GM12891 (cell line): ENCODE measurements at regions not wholly inside any gene's neighbourhood (a gene's known extent, or its start where the extent isn't known, plus 50 kb on each side); places are given as distances from the start of the nearest gene placed in this dataset.
"Not testable (repeated sequence)": the region's sequence is repeated elsewhere in the genome, so short reads cannot be mapped to it uniquely, and the experiment has no call there.

ENCODE experiments used
- DNase-seq: peaks from one replicate; pipeline ENCODE4 v3.0.0; 2011; ENCODE audit warnings: low spot score; ENCODE audit not compliant: insufficient read length
- FAIRE-seq: peaks from 2 replicates; lab custom pipeline; 2011; peaks lifted over from hg19 to GRCh38; lab: Jason Lieb, UNC
- PAX5 ChIP-seq: IDR thresholded peaks from 2 replicates; pipeline ENCODE4 v1.6.1; 2011; ENCODE audit warnings: low read length, moderate library complexity, mild to moderate bottlenecking; ENCODE audit not compliant: insufficient read depth, severe bottlenecking
- POLR2A ChIP-seq: IDR thresholded peaks from 2 replicates; pipeline ENCODE4 v1.6.1; 2011; ENCODE audit warnings: low read depth, low read length, control low read depth
- POLR2AphosphoS5 ChIP-seq: IDR thresholded peaks from 2 replicates; pipeline ENCODE4 v1.6.1; 2011; ENCODE audit warnings: low read depth, low read length, control low read depth
- POU2F2 ChIP-seq: IDR thresholded peaks from 2 replicates; pipeline ENCODE4 v1.6.1; 2011; ENCODE audit warnings: low read depth, mild to moderate bottlenecking, control low read depth, low read length, moderate library complexity
- SPI1 ChIP-seq: IDR thresholded peaks from 2 replicates; pipeline ENCODE4 v1.6.1; 2011; ENCODE audit warnings: low read depth, low read length, control low read depth
- TAF1 ChIP-seq: IDR thresholded peaks from 2 replicates; pipeline ENCODE4 v1.6.1; 2011; ENCODE audit warnings: low read depth, low read length, control low read depth

DNA sequence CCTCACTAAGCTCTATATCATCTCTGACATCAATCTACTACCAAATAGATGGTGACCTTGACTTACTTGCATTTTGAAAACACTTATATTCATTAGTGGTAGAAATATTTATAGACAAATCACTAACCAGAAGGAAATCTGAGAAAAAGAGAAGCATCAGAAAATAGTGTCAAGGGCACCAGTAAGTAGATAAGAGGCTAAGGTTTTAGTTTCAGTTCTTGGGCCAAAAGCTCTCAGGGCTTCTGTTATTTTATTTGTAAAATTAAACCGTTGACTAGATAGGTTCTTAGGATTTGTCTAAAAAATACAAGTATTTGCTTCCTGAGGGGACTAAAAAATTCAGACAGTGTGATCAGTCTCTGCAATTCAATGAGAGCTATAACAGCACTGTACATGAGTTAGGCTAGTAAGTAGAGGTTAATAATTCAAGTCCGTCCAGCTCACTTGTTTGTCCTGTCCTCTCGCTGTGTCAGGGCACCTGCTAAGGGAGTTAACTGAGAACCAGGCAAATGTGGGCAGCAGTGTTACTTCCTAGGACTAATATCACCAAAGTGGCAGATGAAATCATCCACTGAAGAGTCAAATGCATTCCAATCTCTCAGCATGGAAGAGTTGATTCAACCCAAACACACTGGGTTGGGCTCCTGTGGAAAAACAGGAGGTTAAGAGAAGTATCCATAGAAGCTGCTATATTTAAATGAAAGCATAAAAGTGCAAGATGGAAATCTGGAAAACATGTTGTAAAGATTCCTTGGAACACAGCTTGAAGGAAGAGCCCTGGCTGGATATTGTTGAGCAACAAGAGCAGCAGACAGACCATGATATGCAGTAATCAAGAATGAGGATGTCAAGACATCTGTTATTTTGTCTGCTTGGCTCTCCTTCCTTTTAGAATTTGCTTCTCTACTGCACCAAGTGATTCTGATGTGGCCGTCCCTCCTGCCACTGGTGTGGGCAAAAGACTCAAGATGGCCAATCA, 134.9 kb upstream of the ZBTB20 start:
- no peak for FAIRE-seq
- no peak for DNase-seq

DNA sequence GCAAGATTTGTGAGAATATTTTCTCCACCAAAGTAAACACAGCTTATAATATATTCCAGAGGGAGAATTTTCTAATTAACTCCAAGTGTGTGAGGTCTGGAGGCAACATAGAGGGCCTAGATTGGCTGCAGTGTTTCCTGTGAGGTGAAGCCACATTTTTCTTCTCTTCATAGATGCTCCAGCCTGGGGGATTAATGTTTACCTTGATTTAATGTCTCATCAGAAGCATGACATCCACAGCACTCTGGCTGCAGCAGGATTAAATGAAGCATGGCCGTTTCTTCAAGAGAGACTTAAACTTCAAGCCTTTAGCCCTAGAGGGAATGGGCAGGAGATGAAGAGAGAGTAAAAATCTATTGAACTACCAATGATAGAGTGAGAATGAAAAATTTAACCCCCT, 137.9 kb upstream of the ZBTB20 start:
- FAIRE-seq = no peak
- TF ChIP-seq POU2F2 = no peak
- DNase-seq = no peak

More for the DNA sequence above, 134.9 kb upstream of the ZBTB20 start:
- no peak for TF ChIP-seq POU2F2
- TF ChIP-seq POLR2AphosphoS5 = no peak
- TF ChIP-seq TAF1 = no peak
- no peak for TF ChIP-seq PAX5

DNA sequence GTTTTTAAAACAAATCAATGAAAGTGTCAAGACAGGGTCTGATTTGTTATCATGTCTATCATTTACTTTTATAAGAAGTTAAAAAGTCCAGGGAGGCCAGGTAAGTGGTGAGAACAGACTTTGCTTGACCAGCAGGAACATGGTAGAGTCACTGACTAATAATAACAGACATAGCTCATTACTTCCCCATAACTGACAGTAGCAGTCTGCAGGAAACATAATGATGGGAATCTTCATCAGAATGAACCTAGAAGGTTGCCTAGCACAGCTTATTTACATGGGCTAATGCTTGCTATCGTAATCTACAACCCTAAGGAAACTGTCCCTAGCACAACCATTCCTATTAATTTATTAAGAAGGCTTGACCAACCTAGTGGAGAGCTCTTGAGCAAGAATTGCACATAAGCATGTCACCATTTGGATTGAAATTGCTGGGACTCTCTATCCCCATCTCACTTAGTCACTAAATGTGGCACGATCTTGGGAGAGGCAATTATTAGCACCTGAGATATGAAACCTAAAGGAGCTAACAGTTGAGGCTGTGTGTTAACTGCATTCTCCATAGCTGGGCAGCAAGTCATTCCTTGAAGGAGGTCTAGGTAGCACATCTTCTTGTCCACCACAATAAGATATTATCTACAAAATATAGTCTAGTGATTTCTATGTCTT, 139.6 kb upstream of the ZBTB20 start:
- DNase-seq (no peak), FAIRE-seq (no peak)
- TF ChIP-seq TAF1 (no peak), POU2F2 (no peak), SPI1 (no peak), POLR2A (no peak), PAX5 (no peak), POLR2AphosphoS5 (no peak)

DNA sequence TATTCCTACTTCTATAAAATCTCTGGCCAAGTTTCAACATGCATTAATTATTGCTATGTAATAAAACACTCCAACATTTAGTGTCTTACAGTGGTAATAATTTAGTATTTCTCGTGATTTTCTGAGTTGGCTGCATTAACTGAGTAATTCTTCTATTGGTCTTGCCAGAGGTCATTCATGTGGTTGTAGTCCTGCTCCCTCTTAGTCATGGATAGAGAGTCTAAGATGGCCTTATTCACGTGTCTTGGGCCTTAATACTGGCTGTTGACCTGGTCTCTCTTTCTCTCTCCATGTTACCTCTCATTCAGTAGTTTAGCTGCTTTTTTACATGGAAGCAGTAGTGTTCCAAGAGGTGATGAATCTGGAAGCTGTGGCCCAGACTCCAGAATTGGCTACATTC, 140.1 kb upstream of the ZBTB20 start:
- FAIRE-seq (no peak), DNase-seq (no peak)

DNA sequence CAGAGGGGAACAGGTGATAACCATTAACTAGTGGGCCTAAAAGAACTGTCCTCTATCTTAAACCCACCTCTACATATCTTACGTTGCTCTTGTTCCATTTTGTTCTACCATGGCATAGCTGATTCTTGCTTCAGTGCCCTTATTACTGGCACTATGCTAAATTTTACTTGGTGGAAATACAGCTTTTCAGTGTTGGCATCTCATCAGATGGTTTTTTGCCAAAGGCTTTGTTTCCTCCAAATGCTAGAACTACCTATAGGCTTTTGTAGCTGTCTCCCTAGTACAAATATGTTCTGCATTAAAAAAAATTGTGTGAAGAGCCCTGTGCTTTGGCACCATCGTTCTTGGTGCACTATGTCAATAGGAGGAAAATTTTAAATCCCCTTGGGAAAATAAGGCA, 145.0 kb upstream of the ZBTB20 start:
- no peak for FAIRE-seq
- TF ChIP-seq SPI1 (no peak), POU2F2 (no peak), POLR2AphosphoS5 (no peak), TAF1 (no peak), POLR2A (no peak), PAX5 (no peak)
- no peak for DNase-seq

More for the DNA sequence above, 140.1 kb upstream of the ZBTB20 start:
- TF ChIP-seq SPI1 (no peak), POLR2AphosphoS5 (no peak), PAX5 (no peak), TAF1 (no peak), POLR2A (no peak), POU2F2 (no peak)

DNA sequence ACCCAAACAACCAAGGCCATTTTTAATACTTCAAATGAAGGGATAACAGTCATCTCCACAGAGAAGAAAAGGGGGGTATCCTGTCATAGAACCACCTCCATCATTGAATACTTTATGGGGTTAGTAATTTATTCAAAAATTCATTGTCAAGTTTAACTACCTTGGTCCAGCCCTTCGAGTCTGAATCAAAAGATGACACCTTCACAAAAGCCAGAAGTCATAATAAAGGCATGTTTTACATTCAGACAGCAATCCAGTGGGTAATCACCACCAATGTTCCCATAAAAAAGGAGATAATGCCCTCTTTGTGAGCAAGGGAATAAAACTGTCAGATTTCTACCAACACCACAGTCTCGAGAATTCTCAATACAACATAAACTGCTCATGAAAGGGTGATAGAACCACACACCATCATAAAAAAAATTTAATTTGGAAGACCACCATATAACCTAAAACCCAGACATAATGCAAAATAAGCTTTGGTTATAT, 145.6 kb upstream of the ZBTB20 start:
- no peak for DNase-seq
- FAIRE-seq = no peak
- TF ChIP-seq POU2F2 (no peak), PAX5 (no peak), TAF1 (no peak), SPI1 (no peak), POLR2AphosphoS5 (no peak), POLR2A (no peak)

DNA sequence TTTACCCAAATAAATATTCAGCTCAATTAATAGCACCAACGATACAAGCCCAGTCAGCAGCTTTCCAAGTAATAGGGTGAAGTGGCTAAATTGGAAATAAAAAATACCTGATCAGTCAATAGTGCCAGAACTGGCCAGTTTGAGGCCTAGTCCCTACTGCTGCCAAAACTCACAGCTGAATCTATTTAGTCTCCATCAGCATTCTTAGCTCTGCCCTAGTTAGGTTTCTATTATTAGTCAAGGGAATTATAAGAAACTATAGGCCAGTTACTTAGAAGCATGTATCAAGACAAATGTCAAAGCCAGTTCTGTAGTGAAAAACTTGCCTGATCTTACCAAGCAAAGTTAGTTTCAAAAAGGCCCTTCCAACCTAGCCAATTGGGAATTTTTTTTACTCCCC, 146.2 kb upstream of the ZBTB20 start:
- DNase-seq (no peak), FAIRE-seq (no peak)
- TF ChIP-seq SPI1 (no peak), POLR2A (no peak), POU2F2 (no peak), POLR2AphosphoS5 (no peak), PAX5 (no peak), TAF1 (no peak)

DNA sequence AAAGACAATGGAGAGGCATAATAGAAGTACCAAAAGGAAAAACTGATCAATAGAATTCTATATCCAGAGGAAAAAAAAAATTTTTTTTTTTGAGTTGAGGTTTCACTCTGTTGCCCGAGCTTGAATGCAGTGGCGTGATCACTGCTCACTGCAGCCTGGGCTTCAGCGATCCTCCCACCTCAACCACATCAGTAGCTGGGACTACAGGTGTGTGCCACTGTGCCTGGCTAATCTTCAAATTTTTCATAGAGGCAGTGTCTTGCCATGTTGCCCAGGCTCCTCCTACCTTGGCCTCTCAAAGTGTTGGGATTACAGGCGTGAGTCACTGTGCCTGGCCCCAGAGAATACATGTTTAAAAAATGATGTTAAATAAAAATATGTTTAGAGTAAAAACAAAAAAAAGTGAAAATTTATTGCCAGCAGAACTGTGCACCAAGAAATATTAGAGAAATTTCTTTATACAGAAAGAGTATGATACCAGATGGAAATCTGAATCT, 154.3 kb upstream of the ZBTB20 start:
- TF ChIP-seq POU2F2 = no peak
- no peak for TF ChIP-seq SPI1
- no peak for TF ChIP-seq POLR2A
- no peak for TF ChIP-seq POLR2AphosphoS5
- no peak for TF ChIP-seq TAF1
- TF ChIP-seq PAX5 = no peak
- no peak for FAIRE-seq

DNA sequence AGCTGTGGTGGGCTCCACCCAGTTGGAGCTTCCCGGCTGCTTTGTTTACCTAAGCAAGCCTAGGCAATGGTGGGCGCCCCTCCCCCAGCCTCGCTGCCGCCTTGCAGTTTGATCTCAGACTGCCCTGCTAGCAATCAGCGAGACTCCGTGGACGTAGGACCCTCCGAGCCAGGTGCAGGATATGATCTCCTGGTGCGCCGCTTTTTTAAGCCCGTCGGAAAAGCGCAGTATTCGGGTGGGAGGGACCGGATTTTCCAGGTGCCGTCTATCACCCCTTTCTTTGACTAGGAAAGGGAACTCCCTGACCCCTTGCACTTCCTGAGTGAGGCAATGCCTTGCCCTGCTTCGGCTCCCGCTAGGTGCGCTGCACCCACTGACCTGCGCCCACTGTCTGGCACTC, 170.9 kb upstream of the ZBTB20 start:
- not testable (repeated sequence) for FAIRE-seq, DNase-seq

More for the DNA sequence above, 154.3 kb upstream of the ZBTB20 start:
- no peak for DNase-seq

DNA sequence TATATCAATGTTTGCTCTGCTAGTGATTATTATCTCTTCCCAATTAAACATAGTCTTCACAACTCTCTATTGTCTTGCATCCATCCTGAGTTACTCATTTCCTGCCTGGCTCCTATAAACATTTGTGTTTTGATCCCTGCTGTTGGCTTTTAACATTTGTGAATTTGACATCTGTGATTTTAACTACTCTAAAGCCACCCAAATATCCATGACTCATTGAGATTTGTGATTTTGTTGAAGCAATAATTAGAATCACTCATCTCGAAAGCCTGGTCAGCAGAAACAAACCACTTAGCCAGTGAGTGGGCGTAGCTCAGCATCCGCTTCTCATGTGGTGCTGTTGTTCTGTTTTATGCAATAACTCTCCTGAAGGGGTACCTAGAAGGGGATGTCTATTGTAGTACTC, 174.3 kb upstream of the ZBTB20 start:
- TF ChIP-seq POLR2AphosphoS5 (no peak), POU2F2 (no peak), SPI1 (no peak), PAX5 (no peak), TAF1 (no peak)
- FAIRE-seq (no peak), DNase-seq (no peak)
